ENCODE measurements at regions not wholly inside any gene's neighbourhood (a gene's known extent, or its start where the extent isn't known, plus 50 kb on each side); places are given as distances from the start of the nearest gene placed in this dataset.

GRCh38 chr16:19936441-19936840 lies 51.8 kb upstream of the GPRC5B start:
- no peak for TF ChIP-seq CTCF (IDR thresholded peaks at IDR 0.05)
- H3K27me3 ChIP-seq: peaks cover 0 to 13% of the 10 kb centered on the region in 2 donors
- H3K4me3 ChIP-seq: no peak overlapping the region
- DNase-seq (no peak), ATAC-seq (no peak)
- H3K4me1 ChIP-seq: no peaks in the 10 kb centered on the region
- no peak overlapping the region for H3K27ac ChIP-seq
- no peaks in the 10 kb centered on the region for H3K9me3 ChIP-seq
- intact Hi-C loops (cut with DNase I): no loop called here
- H3K36me3 ChIP-seq: no peaks in the 10 kb centered on the region

GRCh38 chr16:19935694-19936093 lies 51.0 kb upstream of the GPRC5B start:
- Histone ChIP-seq H3K4me3 (no peak overlapping the region), H3K36me3 (no peaks in the 10 kb centered on the region), H3K4me1 (no peaks in the 10 kb centered on the region), H3K27ac (no peak overlapping the region), H3K27me3 (peaks cover 0 to 21% of the 10 kb centered on the region in 2 donors), H3K9me3 (no peaks in the 10 kb centered on the region)
- intact Hi-C loops (cut with DNase I): no loop called here
- DNase-seq (peak in 1 of 4 donors; percentile 3), ATAC-seq (no peak)
- TF ChIP-seq CTCF (IDR thresholded peaks at IDR 0.05): no peak
